ENCODE measurements at regions not wholly inside any gene's neighbourhood (a gene's known extent, or its start where the extent isn't known, plus 50 kb on each side); places are given as distances from the start of the nearest gene placed in this dataset.

DNA sequence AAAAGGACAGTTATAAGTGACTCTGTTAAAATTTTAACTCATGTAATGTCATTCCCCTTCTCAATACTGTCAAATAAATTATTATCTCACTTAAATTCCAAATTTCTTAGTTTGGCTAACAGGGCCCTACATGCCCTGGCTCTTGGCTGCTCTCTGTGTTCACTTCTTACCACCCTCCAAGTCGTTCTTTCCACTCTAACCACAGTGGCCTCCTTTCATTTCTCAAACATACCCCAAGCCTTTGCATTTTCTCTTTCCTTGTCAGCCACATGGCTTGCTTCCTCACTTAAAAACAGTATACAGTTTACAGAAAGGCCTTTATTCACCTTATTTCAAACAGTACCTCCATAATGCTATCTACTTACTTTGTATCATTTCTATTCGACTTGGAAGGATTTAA, 737.1 kb upstream of the ZWINT start:
- Mint-ChIP-seq H3K4me1 (no peaks in the 10 kb centered on the region), H3K27me3 (ENCODE audit: low read depth in 2 of 2) (no peaks in the 10 kb centered on the region), H3K27ac (no peak overlapping the region), H3K4me3 (no peak overlapping the region), H3K9me3 (peaks cover 9 to 25% of the 10 kb centered on the region in 2 donors), H3K36me3 (peaks cover 7% of the 10 kb centered on the region)
- TF ChIP-seq, protein P1, sequence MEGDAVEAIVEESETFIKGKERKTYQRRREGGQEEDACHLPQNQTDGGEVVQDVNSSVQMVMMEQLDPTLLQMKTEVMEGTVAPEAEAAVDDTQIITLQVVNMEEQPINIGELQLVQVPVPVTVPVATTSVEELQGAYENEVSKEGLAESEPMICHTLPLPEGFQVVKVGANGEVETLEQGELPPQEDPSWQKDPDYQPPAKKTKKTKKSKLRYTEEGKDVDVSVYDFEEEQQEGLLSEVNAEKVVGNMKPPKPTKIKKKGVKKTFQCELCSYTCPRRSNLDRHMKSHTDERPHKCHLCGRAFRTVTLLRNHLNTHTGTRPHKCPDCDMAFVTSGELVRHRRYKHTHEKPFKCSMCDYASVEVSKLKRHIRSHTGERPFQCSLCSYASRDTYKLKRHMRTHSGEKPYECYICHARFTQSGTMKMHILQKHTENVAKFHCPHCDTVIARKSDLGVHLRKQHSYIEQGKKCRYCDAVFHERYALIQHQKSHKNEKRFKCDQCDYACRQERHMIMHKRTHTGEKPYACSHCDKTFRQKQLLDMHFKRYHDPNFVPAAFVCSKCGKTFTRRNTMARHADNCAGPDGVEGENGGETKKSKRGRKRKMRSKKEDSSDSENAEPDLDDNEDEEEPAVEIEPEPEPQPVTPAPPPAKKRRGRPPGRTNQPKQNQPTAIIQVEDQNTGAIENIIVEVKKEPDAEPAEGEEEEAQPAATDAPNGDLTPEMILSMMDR (IDR thresholded peaks at IDR 0.05) = no peak
- Histone ChIP-seq H3K36me3 (ENCODE audit: control insufficient read depth, insufficient read depth, low read length) (no peaks in the 10 kb centered on the region), H3K27ac (ENCODE audit: low read length) (no peak overlapping the region), H3K4me1 (ENCODE audit: control insufficient read depth, insufficient read depth, low read length) (no peaks in the 10 kb centered on the region), H3K9me3 (ENCODE audit: control insufficient read depth, insufficient read depth, low read length) (peaks cover 19% of the 10 kb centered on the region), H3K4me3 (ENCODE audit: low read length) (no peak overlapping the region), H3K27me3 (ENCODE audit: control insufficient read depth, insufficient read depth, low read length) (no peaks in the 10 kb centered on the region)
- WGBS (ENCODE audit: insufficient coverage) = 42% methylated on average over 1 of the region's 2 CpGs
- DNase-seq (no peak), ATAC-seq (no peak)
- intact Hi-C loops (cut with micrococcal nuclease) = no loop called here

DNA sequence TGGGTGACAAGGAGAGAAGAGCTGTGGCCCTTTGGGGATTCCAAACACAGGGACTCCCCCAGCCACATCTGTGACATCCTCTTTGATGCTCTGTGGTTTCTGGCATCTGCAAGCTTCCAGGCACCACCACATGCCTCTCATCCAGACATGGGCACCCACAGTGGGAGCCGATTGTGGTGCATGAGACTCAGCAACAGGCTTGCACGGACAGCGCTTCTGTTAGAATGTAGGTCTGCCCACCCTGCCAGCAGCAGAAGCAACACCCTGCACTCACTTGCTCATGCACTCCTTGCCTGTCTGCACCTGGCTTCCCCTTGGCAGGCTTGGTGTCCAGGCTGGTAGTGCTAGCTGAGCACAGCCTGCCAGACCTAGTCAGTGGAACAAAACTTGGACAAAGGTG, 735.0 kb upstream of the ZWINT start:
- H3K9me3 Mint-ChIP-seq = peaks cover 6 to 21% of the 10 kb centered on the region in 2 donors
- intact Hi-C loops (cut with micrococcal nuclease) = no loop called here
- no peaks in the 10 kb centered on the region for H3K4me1 Mint-ChIP-seq
- H3K4me3 Mint-ChIP-seq = no peak overlapping the region
- no peaks in the 10 kb centered on the region for H3K27me3 ChIP-seq (ENCODE audit: control insufficient read depth, insufficient read depth, low read length)
- TF ChIP-seq, protein P1 (IDR thresholded peaks at IDR 0.05) = no peak
- H3K9me3 ChIP-seq (ENCODE audit: control insufficient read depth, insufficient read depth, low read length) = peaks cover 17% of the 10 kb centered on the region
- H3K27ac ChIP-seq (ENCODE audit: low read length) = no peak overlapping the region
- H3K4me3 ChIP-seq (ENCODE audit: low read length) = no peak overlapping the region
- DNase-seq (no peak), ATAC-seq (no peak)
- H3K36me3 ChIP-seq (ENCODE audit: control insufficient read depth, insufficient read depth, low read length) = no peaks in the 10 kb centered on the region
- H3K27ac Mint-ChIP-seq = no peak overlapping the region
- no peaks in the 10 kb centered on the region for H3K4me1 ChIP-seq (ENCODE audit: control insufficient read depth, insufficient read depth, low read length)
- 93% methylated on average over 3 of the region's 3 CpGs for WGBS (ENCODE audit: insufficient coverage)
- H3K27me3 Mint-ChIP-seq (ENCODE audit: low read depth in 2 of 2) = no peaks in the 10 kb centered on the region
- H3K36me3 Mint-ChIP-seq = no peaks in the 10 kb centered on the region

DNA sequence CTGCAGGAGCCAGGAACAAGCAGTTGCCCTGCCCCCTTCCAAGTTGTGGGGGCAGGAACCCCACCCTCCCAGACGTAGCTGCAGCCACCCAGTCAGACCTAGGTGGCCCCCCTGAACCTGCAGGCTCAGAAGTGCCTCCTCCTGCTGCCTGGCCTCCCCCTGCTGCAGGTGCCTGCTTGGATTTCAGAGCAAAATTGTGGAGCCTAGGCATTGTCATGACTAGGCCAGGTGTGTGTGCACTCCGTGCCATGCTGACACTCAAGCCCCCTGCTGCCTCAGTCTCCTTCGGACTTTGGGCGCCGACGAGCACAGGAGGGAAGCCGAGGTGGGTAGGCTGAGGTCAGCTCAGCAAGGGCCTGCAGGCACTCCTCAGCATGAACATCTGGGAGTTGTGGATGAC, 733.9 kb upstream of the ZWINT start:
- WGBS (ENCODE audit: insufficient coverage) = 87% methylated on average over 7 of the region's 7 CpGs
- H3K4me1 ChIP-seq (ENCODE audit: control insufficient read depth, insufficient read depth, low read length) = no peaks in the 10 kb centered on the region
- peaks cover 17% of the 10 kb centered on the region for H3K9me3 ChIP-seq (ENCODE audit: control insufficient read depth, insufficient read depth, low read length)
- H3K27me3 ChIP-seq (ENCODE audit: control insufficient read depth, insufficient read depth, low read length) = no peaks in the 10 kb centered on the region
- TF ChIP-seq, protein P1 (IDR thresholded peaks at IDR 0.05) = no peak
- H3K27me3 Mint-ChIP-seq (ENCODE audit: low read depth in 2 of 2) = no peaks in the 10 kb centered on the region
- H3K27ac Mint-ChIP-seq = no peak overlapping the region
- no peak overlapping the region for H3K4me3 Mint-ChIP-seq
- H3K36me3 Mint-ChIP-seq = no peaks in the 10 kb centered on the region
- peaks cover 4 to 16% of the 10 kb centered on the region in 2 donors for H3K9me3 Mint-ChIP-seq
- DNase-seq (no peak), ATAC-seq (no peak)
- H3K27ac ChIP-seq (ENCODE audit: low read length) = no peak overlapping the region
- no peaks in the 10 kb centered on the region for H3K36me3 ChIP-seq (ENCODE audit: control insufficient read depth, insufficient read depth, low read length)
- H3K4me1 Mint-ChIP-seq = no peaks in the 10 kb centered on the region
- no peak overlapping the region for H3K4me3 ChIP-seq (ENCODE audit: low read length)
- intact Hi-C loops (cut with micrococcal nuclease) = no loop called here

DNA sequence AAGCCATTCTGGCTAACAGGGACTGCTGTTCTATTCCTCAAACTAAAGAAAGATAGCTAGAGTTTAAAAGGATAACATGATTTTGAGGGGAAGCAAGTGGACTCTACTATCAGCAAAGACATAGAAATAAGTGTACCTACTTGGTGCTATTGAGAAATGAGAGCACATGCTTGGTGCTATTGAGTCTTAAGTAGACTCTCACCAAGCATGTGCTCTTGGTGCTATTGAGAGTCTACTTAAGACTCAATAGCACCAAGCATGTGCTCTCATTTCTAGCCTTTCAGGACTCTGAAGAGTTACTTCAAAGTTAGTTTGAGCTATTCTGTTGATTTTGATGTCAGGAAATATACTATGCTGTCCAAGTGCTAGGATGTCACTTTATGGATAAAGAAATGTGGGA, 733.0 kb upstream of the ZWINT start:
- Mint-ChIP-seq H3K4me1 (no peaks in the 10 kb centered on the region), H3K4me3 (no peak overlapping the region), H3K36me3 (no peaks in the 10 kb centered on the region), H3K27me3 (ENCODE audit: low read depth in 2 of 2) (no peaks in the 10 kb centered on the region), H3K27ac (no peak overlapping the region), H3K9me3 (peaks cover 4 to 16% of the 10 kb centered on the region in 2 donors)
- peaks cover 17% of the 10 kb centered on the region for H3K9me3 ChIP-seq (ENCODE audit: control insufficient read depth, insufficient read depth, low read length)
- DNase-seq (no peak), ATAC-seq (no peak)
- no peak overlapping the region for H3K27ac ChIP-seq (ENCODE audit: low read length)
- no peaks in the 10 kb centered on the region for H3K4me1 ChIP-seq (ENCODE audit: control insufficient read depth, insufficient read depth, low read length)
- intact Hi-C loops (cut with micrococcal nuclease) = no loop called here
- TF ChIP-seq, protein P1 (IDR thresholded peaks at IDR 0.05) = no peak
- H3K4me3 ChIP-seq (ENCODE audit: low read length) = no peak overlapping the region
- no peaks in the 10 kb centered on the region for H3K36me3 ChIP-seq (ENCODE audit: control insufficient read depth, insufficient read depth, low read length)
- no peaks in the 10 kb centered on the region for H3K27me3 ChIP-seq (ENCODE audit: control insufficient read depth, insufficient read depth, low read length)
